ENCODE measurements at regions not wholly inside any gene's neighbourhood (a gene's known extent, or its start where the extent isn't known, plus 50 kb on each side); places are given as distances from the start of the nearest gene placed in this dataset.
"Not testable (repeated sequence)": the region's sequence is repeated elsewhere in the genome, so short reads cannot be mapped to it uniquely, and the experiment has no call there.

DNA sequence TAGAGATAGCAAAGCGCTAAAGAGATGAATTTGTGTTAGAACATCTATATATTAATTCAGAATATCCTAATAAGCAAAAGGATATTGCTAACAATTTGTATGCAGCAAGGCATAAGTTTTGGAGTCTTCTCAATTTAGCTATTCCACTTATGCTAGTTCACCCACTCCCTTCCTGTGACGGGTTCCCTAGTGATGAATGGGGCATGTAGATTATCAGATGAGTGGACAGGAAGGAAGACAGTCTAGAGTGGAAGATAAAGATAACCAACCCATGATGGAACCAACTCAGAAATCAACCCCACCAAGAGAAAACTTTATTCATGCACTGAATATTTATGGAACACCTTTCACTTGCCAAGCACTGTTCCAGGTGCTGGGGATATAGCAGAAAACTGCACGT lies 55.4 kb upstream of the NUTM2D start:
- TF ChIP-seq, protein P1, sequence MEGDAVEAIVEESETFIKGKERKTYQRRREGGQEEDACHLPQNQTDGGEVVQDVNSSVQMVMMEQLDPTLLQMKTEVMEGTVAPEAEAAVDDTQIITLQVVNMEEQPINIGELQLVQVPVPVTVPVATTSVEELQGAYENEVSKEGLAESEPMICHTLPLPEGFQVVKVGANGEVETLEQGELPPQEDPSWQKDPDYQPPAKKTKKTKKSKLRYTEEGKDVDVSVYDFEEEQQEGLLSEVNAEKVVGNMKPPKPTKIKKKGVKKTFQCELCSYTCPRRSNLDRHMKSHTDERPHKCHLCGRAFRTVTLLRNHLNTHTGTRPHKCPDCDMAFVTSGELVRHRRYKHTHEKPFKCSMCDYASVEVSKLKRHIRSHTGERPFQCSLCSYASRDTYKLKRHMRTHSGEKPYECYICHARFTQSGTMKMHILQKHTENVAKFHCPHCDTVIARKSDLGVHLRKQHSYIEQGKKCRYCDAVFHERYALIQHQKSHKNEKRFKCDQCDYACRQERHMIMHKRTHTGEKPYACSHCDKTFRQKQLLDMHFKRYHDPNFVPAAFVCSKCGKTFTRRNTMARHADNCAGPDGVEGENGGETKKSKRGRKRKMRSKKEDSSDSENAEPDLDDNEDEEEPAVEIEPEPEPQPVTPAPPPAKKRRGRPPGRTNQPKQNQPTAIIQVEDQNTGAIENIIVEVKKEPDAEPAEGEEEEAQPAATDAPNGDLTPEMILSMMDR (conservative IDR thresholded peaks at IDR 0.05; ENCODE audit: low read depth, low read length), result not testable (repeated sequence)
- not testable (repeated sequence) for TF ChIP-seq RAD21 (IDR thresholded peaks at IDR 0.05; ENCODE audit: low read length); RFX5 (IDR thresholded peaks at IDR 0.05; ENCODE audit: low read depth, low read length); MAFK (IDR thresholded peaks at IDR 0.05; ENCODE audit: low read depth, low read length); CEBPB (IDR thresholded peaks at IDR 0.05; ENCODE audit: low read depth, low read length); SMC3 (IDR thresholded peaks at IDR 0.05; ENCODE audit: low read depth, low read length); POLR2A (IDR thresholded peaks at IDR 0.05; ENCODE audit: low read depth, low read length)
- TF ChIP-seq, protein P2, sequence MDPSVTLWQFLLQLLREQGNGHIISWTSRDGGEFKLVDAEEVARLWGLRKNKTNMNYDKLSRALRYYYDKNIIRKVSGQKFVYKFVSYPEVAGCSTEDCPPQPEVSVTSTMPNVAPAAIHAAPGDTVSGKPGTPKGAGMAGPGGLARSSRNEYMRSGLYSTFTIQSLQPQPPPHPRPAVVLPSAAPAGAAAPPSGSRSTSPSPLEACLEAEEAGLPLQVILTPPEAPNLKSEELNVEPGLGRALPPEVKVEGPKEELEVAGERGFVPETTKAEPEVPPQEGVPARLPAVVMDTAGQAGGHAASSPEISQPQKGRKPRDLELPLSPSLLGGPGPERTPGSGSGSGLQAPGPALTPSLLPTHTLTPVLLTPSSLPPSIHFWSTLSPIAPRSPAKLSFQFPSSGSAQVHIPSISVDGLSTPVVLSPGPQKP (IDR thresholded peaks at IDR 0.05; ENCODE audit: borderline replicate concordance, low read depth, low read length), result not testable (repeated sequence)
- TF ChIP-seq, protein P3, sequence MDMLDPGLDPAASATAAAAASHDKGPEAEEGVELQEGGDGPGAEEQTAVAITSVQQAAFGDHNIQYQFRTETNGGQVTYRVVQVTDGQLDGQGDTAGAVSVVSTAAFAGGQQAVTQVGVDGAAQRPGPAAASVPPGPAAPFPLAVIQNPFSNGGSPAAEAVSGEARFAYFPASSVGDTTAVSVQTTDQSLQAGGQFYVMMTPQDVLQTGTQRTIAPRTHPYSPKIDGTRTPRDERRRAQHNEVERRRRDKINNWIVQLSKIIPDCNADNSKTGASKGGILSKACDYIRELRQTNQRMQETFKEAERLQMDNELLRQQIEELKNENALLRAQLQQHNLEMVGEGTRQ (IDR thresholded peaks at IDR 0.05; ENCODE audit: low read depth, low read length), result not testable (repeated sequence)

Data from IMR-90 (cell line).